Ectodermal cell (in vitro differentiated cells): ENCODE measurements at regions not wholly inside any gene's neighbourhood (a gene's known extent, or its start where the extent isn't known, plus 50 kb on each side); places are given as distances from the start of the nearest gene placed in this dataset.

Experiments
- H3K27ac ChIP-seq: 2 replicates; pipeline ENCODE4 v1.7.0; 2013; ENCODE audit warnings: mild to moderate bottlenecking, low read depth, low read length; ENCODE audit not compliant: insufficient read depth, poor library complexity, severe bottlenecking
- H3K27me3 ChIP-seq: 2 replicates; pipeline ENCODE4 v1.7.0; 2013; ENCODE audit warnings: mild to moderate bottlenecking, low read length; ENCODE audit not compliant: insufficient read depth, control insufficient read depth, poor library complexity, severe bottlenecking
- H3K36me3 ChIP-seq: one replicate; pipeline ENCODE4 v1.7.0; 2013; ENCODE audit warnings: low read length; ENCODE audit not compliant: control insufficient read depth, insufficient read depth
- H3K4me1 ChIP-seq: one replicate; pipeline ENCODE4 v1.7.0; 2013; ENCODE audit warnings: low read length; ENCODE audit not compliant: control insufficient read depth, insufficient read depth
- H3K4me3 ChIP-seq: 2 replicates; pipeline ENCODE4 v1.7.0; 2013; ENCODE audit warnings: low read depth, low read length, control low read depth; ENCODE audit not compliant: insufficient read depth
- H3K9me3 ChIP-seq: 2 replicates; pipeline ENCODE4 v1.7.0; 2013; ENCODE audit warnings: mild to moderate bottlenecking, low read length, moderate library complexity; ENCODE audit not compliant: control insufficient read depth
- WGBS, 2 experiments: methylation state at CpG; one replicate each; pipeline ENCODE4 v1.1.7; 2013; ENCODE audit warnings: missing lambda C conversion rate in 2 of 2; 5-methylcytosine and 5-hydroxymethylcytosine counted together

GRCh38 chr5:92741906-92742305 is 839.1 kb downstream of the NR2F1-AS1 start:
- no peak overlapping the region for H3K27ac ChIP-seq
- H3K27me3 ChIP-seq, result no peaks in the 10 kb centered on the region
- H3K4me1 ChIP-seq, result no peaks in the 10 kb centered on the region
- WGBS, 2 experiments, result 87 to 100% methylated on average over 2 of the region's 2 CpGs
- no peaks in the 10 kb centered on the region for H3K36me3 ChIP-seq
- H3K9me3 ChIP-seq, result no peaks in the 10 kb centered on the region
- H3K4me3 ChIP-seq, result no peak overlapping the region

GRCh38 chr5:92734211-92734940 is 846.6 kb downstream of the NR2F1-AS1 start:
- Histone ChIP-seq H3K4me3 (no peak overlapping the region), H3K27ac (no peak overlapping the region), H3K36me3 (no peaks in the 10 kb centered on the region), H3K4me1 (no peaks in the 10 kb centered on the region), H3K9me3 (no peaks in the 10 kb centered on the region), H3K27me3 (no peaks in the 10 kb centered on the region)
- 97 to 99% methylated on average over 2 of the region's 2 CpGs for whole genome bisulfite sequencing, 2 experiments

- Histone ChIP-seq H3K4me3 (no peak overlapping the region), H3K9me3 (no peaks in the 10 kb centered on the region), H3K27ac (no peak overlapping the region), H3K27me3 (no peaks in the 10 kb centered on the region), H3K4me1 (no peaks in the 10 kb centered on the region), H3K36me3 (no peaks in the 10 kb centered on the region)
- WGBS, 2 experiments, result 100% methylated on average over 1 of the region's 1 CpG; no CpG with 5 or more reads in 1 of the 2 experiments
These were observed 850.5 kb downstream of the NR2F1-AS1 start for GRCh38 chr5:92730486-92730885.

- no peaks in the 10 kb centered on the region for H3K4me1 ChIP-seq
- no peak overlapping the region for H3K27ac ChIP-seq
- no peaks in the 10 kb centered on the region for H3K36me3 ChIP-seq
- no peaks in the 10 kb centered on the region for H3K9me3 ChIP-seq
- no peak overlapping the region for H3K4me3 ChIP-seq
- no peaks in the 10 kb centered on the region for H3K27me3 ChIP-seq
- WGBS, 2 experiments, result 92 to 98% methylated on average over 5 of the region's 5 CpGs
These were observed 851.9 kb downstream of the NR2F1-AS1 start for GRCh38 chr5:92729088-92729487.

- Histone ChIP-seq H3K36me3 (no peaks in the 10 kb centered on the region), H3K27ac (no peak overlapping the region), H3K9me3 (no peaks in the 10 kb centered on the region), H3K4me1 (no peaks in the 10 kb centered on the region), H3K27me3 (no peaks in the 10 kb centered on the region), H3K4me3 (no peak overlapping the region)
- 92% methylated on average over 5 of the region's 5 CpGs for WGBS, 2 experiments
These were observed 865.0 kb downstream of the NR2F1-AS1 start for GRCh38 chr5:92715946-92716520.

- H3K4me1 ChIP-seq, result no peaks in the 10 kb centered on the region
- WGBS, 2 experiments, result no CpG with 5 or more reads among the region's 1 CpG
- H3K27ac ChIP-seq, result no peak overlapping the region
- H3K27me3 ChIP-seq, result no peaks in the 10 kb centered on the region
- no peak overlapping the region for H3K4me3 ChIP-seq
- no peaks in the 10 kb centered on the region for H3K9me3 ChIP-seq
- H3K36me3 ChIP-seq, result no peaks in the 10 kb centered on the region
These were observed 867.2 kb downstream of the NR2F1-AS1 start for GRCh38 chr5:92713826-92714225.

- Histone ChIP-seq H3K27ac (no peak overlapping the region), H3K4me1 (no peaks in the 10 kb centered on the region), H3K27me3 (no peaks in the 10 kb centered on the region), H3K4me3 (no peak overlapping the region), H3K36me3 (no peaks in the 10 kb centered on the region), H3K9me3 (no peaks in the 10 kb centered on the region)
- WGBS, 2 experiments, result 84 to 87% methylated on average over 8 of the region's 8 CpGs
These were observed 867.7 kb downstream of the NR2F1-AS1 start for GRCh38 chr5:92713335-92713743.

GRCh38 chr5:92711956-92712355 is 869.1 kb downstream of the NR2F1-AS1 start:
- no peak overlapping the region for H3K27ac ChIP-seq
- WGBS, 2 experiments, result 97% methylated on average over 4 of the region's 4 CpGs
- H3K27me3 ChIP-seq, result no peaks in the 10 kb centered on the region
- no peaks in the 10 kb centered on the region for H3K4me1 ChIP-seq
- H3K36me3 ChIP-seq, result no peaks in the 10 kb centered on the region
- H3K9me3 ChIP-seq, result no peaks in the 10 kb centered on the region
- H3K4me3 ChIP-seq, result no peak overlapping the region

- no peaks in the 10 kb centered on the region for H3K27me3 ChIP-seq
- no peak overlapping the region for H3K27ac ChIP-seq
- no peaks in the 10 kb centered on the region for H3K36me3 ChIP-seq
- H3K4me3 ChIP-seq, result no peak overlapping the region
- H3K4me1 ChIP-seq, result no peaks in the 10 kb centered on the region
- no peaks in the 10 kb centered on the region for H3K9me3 ChIP-seq
These were observed 876.4 kb downstream of the NR2F1-AS1 start for GRCh38 chr5:92704590-92704989.

- H3K4me1 ChIP-seq, result no peaks in the 10 kb centered on the region
- no peak overlapping the region for H3K4me3 ChIP-seq
- H3K27me3 ChIP-seq, result no peaks in the 10 kb centered on the region
- no peaks in the 10 kb centered on the region for H3K9me3 ChIP-seq
- H3K27ac ChIP-seq, result no peak overlapping the region
- no CpG with 5 or more reads among the region's 1 CpG for WGBS, 2 experiments
- no peaks in the 10 kb centered on the region for H3K36me3 ChIP-seq
These were observed 877.0 kb downstream of the NR2F1-AS1 start for GRCh38 chr5:92703976-92704375.
